Astrocyte of the spinal cord (primary cell): ENCODE measurements at regions not wholly inside any gene's neighbourhood (a gene's known extent, or its start where the extent isn't known, plus 50 kb on each side); places are given as distances from the start of the nearest gene placed in this dataset.
"Not testable (repeated sequence)": the region's sequence is repeated elsewhere in the genome, so short reads cannot be mapped to it uniquely, and the experiment has no call there.

Experiments
- DNase-seq: peaks from one replicate; pipeline ENCODE4 v3.0.0; 2011; ENCODE audit warnings: low read depth, low spot score
- H3K4me3 ChIP-seq: 2 replicates; pipeline ENCODE4 v1.5.1; 2011; ENCODE audit warnings: low read depth, mild to moderate bottlenecking, low read length, moderate library complexity
- CTCF ChIP-seq: IDR thresholded peaks from 2 replicates; pipeline ENCODE4 v1.5.1; 2012; ENCODE audit warnings: low read depth, mild to moderate bottlenecking, low read length, inconsistent platforms
- in situ Hi-C: cut with HindIII; loops from 2 replicates; pipeline ENCODE4 v1.10.0; 2017; ENCODE audit warnings: low sequenced_read_pairs

- no peak for TF ChIP-seq CTCF
- H3K4me3 ChIP-seq, result no peak overlapping the region
- DNase-seq, result peak; percentile 78
- in situ Hi-C loops, result no loop called here
These were observed 1231.7 kb upstream of the ZEB2 start for GRCh38 chr2:145751629-145752028.

DNA sequence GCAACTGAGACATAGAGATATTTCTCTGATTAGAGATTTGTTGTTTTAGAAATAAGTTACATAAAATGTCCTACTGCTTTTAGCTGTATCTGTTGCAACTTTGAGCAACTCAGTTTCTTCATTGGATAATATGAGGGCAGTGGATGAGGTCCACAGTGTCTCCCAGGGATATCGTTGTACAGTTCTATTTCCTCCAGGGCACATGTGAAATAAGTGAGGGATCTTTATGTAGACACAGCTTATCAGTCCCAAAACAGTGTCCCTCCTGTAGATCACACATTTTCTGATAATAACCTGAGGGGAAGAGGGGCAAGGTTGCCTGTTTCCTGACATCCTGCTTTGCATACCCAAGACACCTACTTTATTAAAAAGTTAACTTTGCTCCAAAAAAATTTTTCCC is 1231.2 kb upstream of the ZEB2 start:
- DNase-seq, result no peak
- no peak overlapping the region for H3K4me3 ChIP-seq
- TF ChIP-seq CTCF, result no peak
- in situ Hi-C loops, result no loop called here

- in situ Hi-C loops, result no loop called here
- H3K4me3 ChIP-seq, result no peak overlapping the region
- no peak for DNase-seq
- TF ChIP-seq CTCF, result no peak
These were observed 1230.7 kb upstream of the ZEB2 start for GRCh38 chr2:145750612-145751011.

DNA sequence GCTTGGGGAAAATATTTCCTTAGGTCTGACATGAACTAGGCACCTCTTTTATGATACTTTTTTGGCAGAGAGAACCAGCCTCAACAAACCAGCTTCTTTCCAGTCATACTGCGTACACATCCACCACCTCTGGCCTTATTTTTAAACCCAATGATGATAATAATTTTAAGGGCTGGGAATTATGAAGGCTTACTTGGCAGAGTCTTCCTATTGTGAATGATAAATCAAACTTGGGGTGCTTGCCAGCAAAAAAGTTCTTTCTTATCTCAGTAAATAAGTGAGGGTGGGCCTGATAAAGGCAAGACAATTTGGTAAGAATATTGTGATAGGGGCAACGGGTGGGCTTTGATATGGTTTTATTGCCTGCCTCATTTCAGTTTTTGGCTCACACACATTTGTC is 1230.2 kb upstream of the ZEB2 start:
- TF ChIP-seq CTCF, result no peak
- no peak overlapping the region for H3K4me3 ChIP-seq
- no peak for DNase-seq
- in situ Hi-C loops, result no loop called here

DNA sequence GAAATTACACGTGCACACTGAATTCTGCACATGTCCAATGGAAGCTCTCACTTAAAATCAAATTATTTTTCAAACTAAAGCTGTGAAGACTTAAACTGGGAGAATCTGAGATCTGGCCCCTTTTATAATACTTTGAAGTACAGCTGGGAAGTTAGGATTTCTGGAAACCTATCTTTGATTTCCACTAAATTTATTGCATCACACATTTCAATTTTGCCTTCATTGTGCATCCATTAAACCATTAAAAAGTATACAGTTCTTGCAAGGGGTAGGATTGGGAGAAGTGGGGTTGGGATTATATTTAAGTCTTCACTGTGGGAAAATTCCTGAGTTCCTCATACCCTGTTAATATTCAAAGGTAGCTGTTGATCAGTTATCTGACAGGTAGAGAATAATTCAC is 1229.6 kb upstream of the ZEB2 start:
- no peak for DNase-seq
- no peak for TF ChIP-seq CTCF
- in situ Hi-C loops, result no loop called here
- H3K4me3 ChIP-seq, result no peak overlapping the region

DNA sequence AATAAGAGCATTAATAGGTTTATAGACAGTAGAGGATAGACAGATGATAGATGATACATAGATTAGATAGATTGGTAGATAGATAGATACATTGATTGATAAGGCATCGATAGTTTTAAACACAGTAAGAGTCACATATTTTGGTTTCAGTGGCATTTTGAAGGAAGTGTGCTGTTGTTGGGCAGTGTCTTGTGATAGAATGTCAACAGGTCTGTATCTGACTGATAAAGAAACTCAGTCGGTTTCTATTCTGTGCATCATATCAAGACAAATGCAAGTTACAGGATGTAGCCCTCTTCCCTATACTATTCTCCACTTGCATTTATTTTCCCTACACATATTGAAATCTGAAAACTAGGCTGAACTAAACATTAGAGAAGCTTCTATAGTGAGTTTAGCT is 1229.0 kb upstream of the ZEB2 start:
- in situ Hi-C loops, result no loop called here
- no peak overlapping the region for H3K4me3 ChIP-seq
- no peak for TF ChIP-seq CTCF
- DNase-seq, result no peak

DNA sequence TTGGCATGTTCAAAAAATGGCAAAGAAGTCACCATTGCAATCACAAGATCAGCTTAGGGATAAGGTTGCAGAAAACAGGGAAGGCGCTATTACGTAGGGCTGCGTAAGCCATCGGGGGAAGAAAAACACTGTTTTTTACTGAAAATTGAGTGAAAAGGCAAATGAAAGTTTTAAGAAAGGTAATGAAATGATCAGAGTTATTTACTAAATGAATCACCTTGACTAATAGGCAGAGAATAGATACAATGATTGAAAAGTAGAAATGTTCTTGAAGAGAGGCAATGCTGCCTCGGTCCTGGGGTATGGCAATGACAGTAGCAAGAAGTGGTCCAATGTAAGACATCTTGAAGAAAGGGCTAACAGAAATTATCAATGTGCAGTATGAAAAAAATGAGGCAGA is 1227.8 kb upstream of the ZEB2 start:
- in situ Hi-C loops, result no loop called here
- no peak for TF ChIP-seq CTCF
- DNase-seq, result no peak
- H3K4me3 ChIP-seq, result no peak overlapping the region

- DNase-seq, H3K4me3 ChIP-seq, in situ Hi-C loops: not testable (repeated sequence)
These were observed 1225.4 kb upstream of the ZEB2 start for GRCh38 chr2:145745387-145745721.
